NT2/D1 (cell line): ENCODE measurements at regions not wholly inside any gene's neighbourhood (a gene's known extent, or its start where the extent isn't known, plus 50 kb on each side); places are given as distances from the start of the nearest gene placed in this dataset.
"Not testable (repeated sequence)": the region's sequence is repeated elsewhere in the genome, so short reads cannot be mapped to it uniquely, and the experiment has no call there.

Experiments used
- DNase-seq: peaks from one replicate; pipeline ENCODE4 v3.0.0-alpha.2; 2011; ENCODE audit warnings: low read depth, low spot score
- H3K27me3 ChIP-seq: 2 replicates; pipeline ENCODE4 v1.6.0; 2011; ENCODE audit warnings: mild to moderate bottlenecking; ENCODE audit not compliant: insufficient read length, insufficient read depth
- H3K36me3 ChIP-seq: 2 replicates; pipeline ENCODE4 v1.6.1; 2011; ENCODE audit warnings: mild to moderate bottlenecking, low read length, mixed read lengths; ENCODE audit not compliant: insufficient read depth, insufficient read length
- H3K4me1 ChIP-seq: 2 replicates; pipeline ENCODE4 v1.5.1; 2011; ENCODE audit not compliant: insufficient read depth, insufficient read length
- H3K4me3 ChIP-seq: 2 replicates; pipeline ENCODE4 v1.5.1; 2011; ENCODE audit warnings: low read depth; ENCODE audit not compliant: insufficient read length
- H3K9ac ChIP-seq: 2 replicates; pipeline ENCODE4 v1.6.0; 2011; ENCODE audit warnings: low read depth; ENCODE audit not compliant: insufficient read length
- H3K9me3 ChIP-seq: 2 replicates; pipeline ENCODE4 v1.5.1; 2011; ENCODE audit warnings: mild to moderate bottlenecking, low read length; ENCODE audit not compliant: insufficient read depth
- SUZ12 ChIP-seq: IDR thresholded peaks from 2 replicates; pipeline ENCODE4 v1.6.1; 2011; ENCODE audit not compliant: insufficient read length, insufficient read depth; ENCODE audit errors: extremely low read depth
- YY1 ChIP-seq: IDR thresholded peaks from 2 replicates; pipeline ENCODE4 v1.6.1; 2011; ENCODE audit not compliant: insufficient read length, insufficient read depth
- ZNF274 ChIP-seq: IDR thresholded peaks from 2 replicates; pipeline ENCODE4 v1.6.1; 2011; ENCODE audit warnings: mild to moderate bottlenecking, low read depth, low read length

GRCh38 chr3:34886443-34886842 is 752.9 kb upstream of the ARPP21 start:
- Histone ChIP-seq H3K4me1 (no peaks in the 10 kb centered on the region), H3K36me3 (no peaks in the 10 kb centered on the region), H3K9me3 (no peaks in the 10 kb centered on the region), H3K9ac (no peak overlapping the region), H3K27me3 (no peaks in the 10 kb centered on the region), H3K4me3 (no peak overlapping the region)
- DNase-seq: no peak
- TF ChIP-seq SUZ12 (no peak), YY1 (no peak), ZNF274 (no peak)

- TF ChIP-seq SUZ12 (no peak), ZNF274 (no peak), YY1 (no peak)
- no peak overlapping the region for H3K9ac ChIP-seq
- H3K27me3 ChIP-seq: no peaks in the 10 kb centered on the region
- H3K9me3 ChIP-seq: no peaks in the 10 kb centered on the region
- DNase-seq: peak; percentile 22
- H3K4me3 ChIP-seq: no peak overlapping the region
- H3K36me3 ChIP-seq: no peaks in the 10 kb centered on the region
- H3K4me1 ChIP-seq: no peaks in the 10 kb centered on the region
Measured at GRCh38 chr3:34889641-34890040, 749.7 kb upstream of the ARPP21 start.

GRCh38 chr3:34890247-34890646 is 749.1 kb upstream of the ARPP21 start:
- no peak for TF ChIP-seq YY1
- no peak for TF ChIP-seq SUZ12
- TF ChIP-seq ZNF274: no peak

GRCh38 chr3:34891941-34892340 is 747.4 kb upstream of the ARPP21 start:
- Histone ChIP-seq H3K4me3 (no peak overlapping the region), H3K9me3 (no peaks in the 10 kb centered on the region), H3K4me1 (no peaks in the 10 kb centered on the region), H3K27me3 (no peaks in the 10 kb centered on the region), H3K36me3 (no peaks in the 10 kb centered on the region), H3K9ac (no peak overlapping the region)
- no peak for DNase-seq
- no peak for TF ChIP-seq ZNF274
- TF ChIP-seq YY1: no peak
- no peak for TF ChIP-seq SUZ12

More at GRCh38 chr3:34890247-34890646, 749.1 kb upstream of the ARPP21 start:
- Histone ChIP-seq H3K4me1 (no peaks in the 10 kb centered on the region), H3K36me3 (no peaks in the 10 kb centered on the region), H3K27me3 (no peaks in the 10 kb centered on the region), H3K9me3 (no peaks in the 10 kb centered on the region), H3K9ac (no peak overlapping the region), H3K4me3 (no peak overlapping the region)
- no peak for DNase-seq

- H3K4me1 ChIP-seq: no peaks in the 10 kb centered on the region
- no peak overlapping the region for H3K4me3 ChIP-seq
- TF ChIP-seq SUZ12: no peak
- no peaks in the 10 kb centered on the region for H3K9me3 ChIP-seq
- no peaks in the 10 kb centered on the region for H3K27me3 ChIP-seq
- no peak for DNase-seq
- no peak overlapping the region for H3K9ac ChIP-seq
- H3K36me3 ChIP-seq: no peaks in the 10 kb centered on the region
Measured at GRCh38 chr3:34895841-34896240, 743.5 kb upstream of the ARPP21 start.

GRCh38 chr3:34909679-34910078 is 729.6 kb upstream of the ARPP21 start:
- not testable (repeated sequence) for H3K4me1 ChIP-seq, H3K9me3 ChIP-seq, DNase-seq, H3K9ac ChIP-seq, H3K4me3 ChIP-seq, H3K27me3 ChIP-seq, H3K36me3 ChIP-seq

GRCh38 chr3:34919025-34919424 is 720.3 kb upstream of the ARPP21 start:
- Histone ChIP-seq H3K36me3 (no peaks in the 10 kb centered on the region), H3K27me3 (no peaks in the 10 kb centered on the region), H3K4me3 (no peak overlapping the region), H3K9ac (no peak overlapping the region), H3K9me3 (0 out of 2 replicates have a peak, but pooled peaks cover 9% of the 10 kb centered on the region), H3K4me1 (no peaks in the 10 kb centered on the region)
- DNase-seq: peak; percentile 8
- no peak for TF ChIP-seq ZNF274
- TF ChIP-seq SUZ12: no peak
- no peak for TF ChIP-seq YY1

- Histone ChIP-seq H3K4me1 (no peaks in the 10 kb centered on the region), H3K9me3 (0 out of 2 replicates have a peak, but pooled peaks cover 9% of the 10 kb centered on the region), H3K4me3 (no peak overlapping the region), H3K9ac (no peak overlapping the region), H3K36me3 (no peaks in the 10 kb centered on the region), H3K27me3 (no peaks in the 10 kb centered on the region)
- no peak for DNase-seq
- TF ChIP-seq YY1 (no peak), SUZ12 (no peak), ZNF274 (no peak)
Measured at GRCh38 chr3:34920806-34921205, 718.5 kb upstream of the ARPP21 start.
